Lower lobe of right lung (tissue), 2 donors: ENCODE measurements at regions not wholly inside any gene's neighbourhood (a gene's known extent, or its start where the extent isn't known, plus 50 kb on each side); places are given as distances from the start of the nearest gene placed in this dataset.

Experiments used
- ATAC-seq, 2 donors: fragments of 200-7000 bp; cut with Tn5 transposase; one replicate each; pipeline ENCODE4 v1.9.1; 2020 to 2022; ENCODE audit warnings: mild to moderate bottlenecking in 2 of 2, moderate library complexity in 2 of 2
- DNase-seq: peaks from one replicate; pipeline ENCODE4 v3.0.0-alpha.2; 2020
- H3K27ac ChIP-seq: fragments of 200-600 bp; one replicate; pipeline ENCODE4 v1.8.0; 2022
- H3K27me3 ChIP-seq: fragments of 200-600 bp; one replicate; pipeline ENCODE4 v1.8.0; 2022; ENCODE audit warnings: low read depth
- H3K36me3 ChIP-seq: fragments of 200-600 bp; one replicate; pipeline ENCODE4 v1.8.0; 2022; ENCODE audit warnings: mild to moderate bottlenecking
- H3K4me1 ChIP-seq: fragments of 200-600 bp; one replicate; pipeline ENCODE4 v1.8.0; 2022
- H3K4me3 ChIP-seq: fragments of 200-600 bp; one replicate; pipeline ENCODE4 v1.8.0; 2022; ENCODE audit warnings: mild to moderate bottlenecking
- H3K9me3 ChIP-seq: fragments of 200-600 bp; one replicate; pipeline ENCODE4 v1.8.0; 2022
- intact Hi-C: fragments of 100-400 bp; cut with DNase I; formaldehyde crosslinking; loops from one replicate; pipeline ENCODE4 v1.11.0; 2022
- TF ChIP-seq, protein P1 (sequence below): fragments of 200-600 bp; IDR thresholded peaks from one replicate; pipeline ENCODE4 v1.8.0; 2022; ENCODE audit warnings: antibody characterized with exemption, mild to moderate bottlenecking
- donor health status: DM: no; HTN: yes; CAD: no; lungs with severe emphysema.

DNA sequence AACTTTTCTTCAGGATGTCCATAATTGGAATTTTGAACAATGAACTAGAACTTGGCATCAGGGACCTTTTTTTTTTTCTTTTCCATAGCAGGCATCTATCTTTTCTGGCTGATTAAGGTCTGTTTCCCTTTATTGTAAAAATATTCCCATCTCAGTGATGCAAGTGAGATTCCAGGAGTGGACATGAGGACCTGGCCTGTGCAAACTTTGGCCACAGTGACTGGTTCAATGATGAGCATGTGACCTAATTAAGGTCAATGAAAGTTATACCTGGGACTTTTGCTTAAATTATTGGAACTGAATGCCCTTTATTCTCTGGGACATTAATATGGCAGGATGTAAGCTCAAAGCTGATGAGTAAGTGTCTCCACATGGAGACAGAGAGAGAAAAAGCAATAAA, 83.8 kb downstream of the DIO2 start:
- ATAC-seq (no peak), DNase-seq (no peak)
- H3K4me1 ChIP-seq, result no peaks in the 10 kb centered on the region
- H3K27ac ChIP-seq, result no peak overlapping the region
- H3K36me3 ChIP-seq, result no peaks in the 10 kb centered on the region
- TF ChIP-seq, protein P1, sequence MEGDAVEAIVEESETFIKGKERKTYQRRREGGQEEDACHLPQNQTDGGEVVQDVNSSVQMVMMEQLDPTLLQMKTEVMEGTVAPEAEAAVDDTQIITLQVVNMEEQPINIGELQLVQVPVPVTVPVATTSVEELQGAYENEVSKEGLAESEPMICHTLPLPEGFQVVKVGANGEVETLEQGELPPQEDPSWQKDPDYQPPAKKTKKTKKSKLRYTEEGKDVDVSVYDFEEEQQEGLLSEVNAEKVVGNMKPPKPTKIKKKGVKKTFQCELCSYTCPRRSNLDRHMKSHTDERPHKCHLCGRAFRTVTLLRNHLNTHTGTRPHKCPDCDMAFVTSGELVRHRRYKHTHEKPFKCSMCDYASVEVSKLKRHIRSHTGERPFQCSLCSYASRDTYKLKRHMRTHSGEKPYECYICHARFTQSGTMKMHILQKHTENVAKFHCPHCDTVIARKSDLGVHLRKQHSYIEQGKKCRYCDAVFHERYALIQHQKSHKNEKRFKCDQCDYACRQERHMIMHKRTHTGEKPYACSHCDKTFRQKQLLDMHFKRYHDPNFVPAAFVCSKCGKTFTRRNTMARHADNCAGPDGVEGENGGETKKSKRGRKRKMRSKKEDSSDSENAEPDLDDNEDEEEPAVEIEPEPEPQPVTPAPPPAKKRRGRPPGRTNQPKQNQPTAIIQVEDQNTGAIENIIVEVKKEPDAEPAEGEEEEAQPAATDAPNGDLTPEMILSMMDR, result no peak
- H3K27me3 ChIP-seq, result no peaks in the 10 kb centered on the region
- H3K9me3 ChIP-seq, result no peaks in the 10 kb centered on the region
- H3K4me3 ChIP-seq, result no peak overlapping the region
- intact Hi-C loops, result no loop called here

DNA sequence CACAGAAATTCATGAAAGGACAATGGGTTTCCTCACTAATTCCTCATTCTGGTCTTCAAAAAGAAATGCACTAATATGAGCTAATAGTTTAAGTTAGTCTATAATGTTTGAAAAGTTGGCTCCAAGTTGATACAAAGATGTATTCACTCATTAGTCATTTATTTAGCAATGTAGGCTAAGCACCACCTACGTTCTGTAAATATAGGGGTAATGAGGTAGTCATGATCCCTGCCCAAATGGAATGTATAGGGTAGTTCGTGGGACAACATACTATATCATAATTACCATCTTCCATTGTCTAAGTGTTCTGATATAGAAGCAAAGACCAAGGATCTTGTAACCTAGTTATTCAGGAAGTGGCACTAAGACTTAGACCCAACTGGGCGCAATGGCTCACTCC, 86.5 kb downstream of the DIO2 start:
- DNase-seq (no peak), ATAC-seq (no peak)
- Histone ChIP-seq H3K4me3 (no peak overlapping the region), H3K27me3 (no peaks in the 10 kb centered on the region), H3K9me3 (no peaks in the 10 kb centered on the region), H3K36me3 (no peaks in the 10 kb centered on the region), H3K27ac (no peak overlapping the region), H3K4me1 (no peaks in the 10 kb centered on the region)
- intact Hi-C loops, result no loop called here
- TF ChIP-seq, protein P1, result no peak

DNA sequence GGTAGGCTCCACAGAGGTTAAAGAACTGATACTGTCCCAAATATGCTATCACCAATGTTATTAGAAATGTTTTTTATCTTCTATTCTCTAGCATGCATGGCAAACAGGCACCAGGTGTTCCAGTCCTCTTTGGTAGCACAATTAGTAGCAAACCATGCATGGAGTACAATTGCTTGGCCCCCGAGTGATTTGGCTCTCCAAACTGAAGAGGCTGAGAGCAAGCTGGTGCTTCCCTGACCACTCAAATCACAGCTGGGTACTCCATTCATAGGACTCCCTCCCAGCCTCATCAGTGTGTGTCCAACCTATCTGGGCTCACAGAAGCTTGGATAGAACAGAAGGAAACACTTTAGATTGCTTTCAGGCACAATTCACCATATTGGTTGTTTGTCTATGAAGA, 93.4 kb downstream of the DIO2 start:
- Histone ChIP-seq H3K36me3 (no peaks in the 10 kb centered on the region), H3K27me3 (no peaks in the 10 kb centered on the region), H3K9me3 (no peaks in the 10 kb centered on the region), H3K4me1 (no peaks in the 10 kb centered on the region), H3K27ac (no peak overlapping the region), H3K4me3 (no peak overlapping the region)
- DNase-seq (no peak), ATAC-seq (no peak)
- intact Hi-C loops, result no loop called here
- TF ChIP-seq, protein P1, result no peak

DNA sequence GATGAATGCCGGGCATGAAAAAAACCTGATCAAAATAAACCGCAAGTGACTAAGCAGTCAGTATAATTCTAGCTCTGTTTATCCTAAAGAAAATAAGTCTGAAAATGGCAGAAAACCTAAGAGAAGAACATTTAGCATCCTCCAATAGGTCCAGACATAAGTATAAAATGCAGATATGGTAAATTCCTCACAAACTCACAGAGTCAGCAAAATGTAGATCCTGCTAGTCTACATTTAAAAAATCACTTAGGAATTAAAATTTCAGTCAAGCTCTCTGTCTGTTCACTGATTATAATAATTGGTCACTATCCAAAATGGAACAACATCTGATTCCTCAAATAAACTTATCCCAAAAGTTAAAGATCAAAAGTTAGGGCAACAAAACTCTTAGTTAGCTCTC, 95.1 kb downstream of the DIO2 start:
- no peaks in the 10 kb centered on the region for H3K9me3 ChIP-seq
- no peaks in the 10 kb centered on the region for H3K27me3 ChIP-seq
- H3K4me1 ChIP-seq, result no peaks in the 10 kb centered on the region
- intact Hi-C loops, result no loop called here
- H3K36me3 ChIP-seq, result no peaks in the 10 kb centered on the region
- TF ChIP-seq, protein P1, result no peak
- no peak for ATAC-seq
- no peak overlapping the region for H3K4me3 ChIP-seq
- no peak for DNase-seq
- H3K27ac ChIP-seq, result no peak overlapping the region

DNA sequence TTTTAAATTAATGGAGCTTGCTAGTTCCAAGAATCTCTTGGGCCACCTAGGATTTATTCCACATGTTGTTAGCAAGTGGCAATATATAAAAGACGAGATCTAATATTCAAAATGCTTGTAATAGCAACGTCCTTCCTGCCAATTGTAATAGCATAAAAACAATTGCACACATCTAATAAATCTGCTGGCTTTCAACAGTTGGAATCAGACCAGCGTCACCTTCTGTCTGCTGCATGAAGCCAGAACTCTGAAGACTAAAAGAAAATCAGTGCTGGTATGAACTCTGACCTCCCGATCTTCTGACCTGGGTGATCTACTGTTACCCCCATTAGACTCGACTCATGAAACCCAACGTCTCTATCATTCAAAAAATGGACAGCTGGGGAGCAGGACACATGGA, 100.6 kb downstream of the DIO2 start:
- no peaks in the 10 kb centered on the region for H3K36me3 ChIP-seq
- H3K27me3 ChIP-seq, result no peaks in the 10 kb centered on the region
- TF ChIP-seq, protein P1, result no peak
- no peak for DNase-seq
- intact Hi-C loops, result no loop called here
- no peak overlapping the region for H3K4me3 ChIP-seq
- no peaks in the 10 kb centered on the region for H3K9me3 ChIP-seq
- no peak overlapping the region for H3K27ac ChIP-seq
- no peaks in the 10 kb centered on the region for H3K4me1 ChIP-seq
- ATAC-seq, result no peak

DNA sequence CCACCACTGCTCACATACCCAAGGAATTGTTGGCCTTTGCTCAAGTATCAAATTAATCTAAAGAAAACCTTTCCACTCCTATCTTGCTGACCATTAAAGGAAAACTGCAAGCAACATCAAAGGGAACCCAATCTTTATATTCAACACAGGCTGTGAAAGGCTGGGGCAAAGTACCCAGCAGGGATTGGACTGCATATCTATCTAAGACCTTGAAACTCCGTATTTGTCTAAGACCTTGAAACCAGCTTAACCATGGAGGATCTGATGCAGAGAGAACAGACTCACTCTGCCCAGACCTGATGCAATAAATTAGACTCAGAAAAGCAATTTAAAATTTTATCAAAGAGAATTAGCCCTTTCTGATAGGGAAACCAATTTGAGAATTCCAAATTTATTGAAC, 102.2 kb downstream of the DIO2 start:
- H3K36me3 ChIP-seq, result no peaks in the 10 kb centered on the region
- ATAC-seq, result no peak
- H3K27ac ChIP-seq, result no peak overlapping the region
- DNase-seq, result no peak
- no peaks in the 10 kb centered on the region for H3K27me3 ChIP-seq
- no peak overlapping the region for H3K4me3 ChIP-seq
- no peaks in the 10 kb centered on the region for H3K9me3 ChIP-seq
- H3K4me1 ChIP-seq, result no peaks in the 10 kb centered on the region
- TF ChIP-seq, protein P1, result no peak
- intact Hi-C loops, result no loop called here
